ENCODE measurements at regions not wholly inside any gene's neighbourhood (a gene's known extent, or its start where the extent isn't known, plus 50 kb on each side); places are given as distances from the start of the nearest gene placed in this dataset.

DNA sequence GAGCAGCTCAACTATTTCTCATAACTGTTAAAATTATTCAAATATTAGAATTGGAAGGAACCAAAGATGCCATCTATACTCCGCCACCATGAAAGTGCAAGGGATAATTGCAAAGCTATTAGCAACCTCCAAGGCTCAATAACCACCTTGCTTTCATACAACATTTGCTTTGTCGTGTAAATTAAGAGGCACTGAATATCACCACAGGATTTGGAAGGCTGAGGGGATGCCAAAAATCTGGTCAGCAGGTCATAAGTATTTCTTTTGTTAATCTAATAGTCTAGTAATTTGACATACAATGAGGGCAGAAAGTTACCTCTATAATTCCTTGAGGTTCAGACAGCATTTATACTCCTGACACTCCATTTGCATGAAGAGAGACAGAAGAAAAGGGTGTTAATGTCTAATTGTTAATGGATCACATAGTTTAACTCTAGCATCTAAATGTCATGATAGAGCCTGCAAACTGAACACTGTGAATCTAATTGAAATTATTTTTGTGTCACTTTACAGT lies 200.9 kb upstream of the DIAPH2 start:
- Histone ChIP-seq H3K27ac (ENCODE audit: extremely low read length, insufficient read depth, low read length) (no peak overlapping the region), H3K4me3 (replicated peaks in 1 of 3; ENCODE audit: insufficient read depth in 1 of 3, low read depth in 2 of 3, low read length in 3 of 3) (no peak overlapping the region), H3K4me2 (ENCODE audit: low read depth, low read length) (no peak overlapping the region), H3K4me1 (ENCODE audit: insufficient read depth, low read length) (no peaks in the 10 kb centered on the region), H4K20me1 (ENCODE audit: insufficient read depth, low read length) (no peaks in the 10 kb centered on the region), H3K9ac (ENCODE audit: insufficient read depth, low read depth, low read length) (no peak overlapping the region), H2AFZ (ENCODE audit: low read length) (no peak overlapping the region), H3K79me2 (ENCODE audit: insufficient read depth, low read length) (no peaks in the 10 kb centered on the region), H3K36me3 (replicated peaks in 1 of 2; ENCODE audit: control insufficient read depth in 1 of 2, insufficient read depth in 2 of 2, low read length in 2 of 2) (no peaks in the 10 kb centered on the region), H3K9me3 (ENCODE audit: low read length) (no peaks in the 10 kb centered on the region), H3K27me3 (ENCODE audit: control insufficient read depth in 1 of 2, insufficient read depth in 2 of 2, low read length in 2 of 2) (no peaks in the 10 kb centered on the region; a peak in 1 of 5 replicates)
- no TSS peak for BruUV-seq (replicated peaks)
- no peak for TF ChIP-seq THAP8 (CRISPR knock-in tag; IDR thresholded peaks at IDR 0.05; ENCODE audit: borderline replicate concordance)
- TF ChIP-seq MLLT10 (CRISPR knock-in tag; IDR thresholded peaks at IDR 0.05) = no peak
- no peak for TF ChIP-seq ZBTB3 (CRISPR knock-in tag; IDR thresholded peaks at IDR 0.05; ENCODE audit: borderline replicate concordance, low read depth)
- TF ChIP-seq ZSCAN29 (CRISPR knock-in tag; conservative IDR thresholded peaks at IDR 0.05) = no peak
- no peak for TF ChIP-seq ZNF800 (CRISPR knock-in tag; IDR thresholded peaks at IDR 0.05)
- no peak for TF ChIP-seq FOXK2 (IDR thresholded peaks at IDR 0.05)
- TF ChIP-seq TAF15 (IDR thresholded peaks at IDR 0.05; ENCODE audit: low read depth, low read length, poor library complexity, severe bottlenecking) = no peak
- no peak for TF ChIP-seq FOXA1 (IDR thresholded peaks at IDR 0.05)
- no peak for TF ChIP-seq FOXA1 (CRISPR knock-in tag; IDR thresholded peaks at IDR 0.05)
- TF ChIP-seq BRCA1 (CRISPR knock-in tag; IDR thresholded peaks at IDR 0.05) = no peak
- TF ChIP-seq ZNF75D (CRISPR knock-in tag; IDR thresholded peaks at IDR 0.05; ENCODE audit: borderline replicate concordance) = no peak
- TF ChIP-seq KIAA2018 (CRISPR knock-in tag; IDR thresholded peaks at IDR 0.05; ENCODE audit: borderline replicate concordance) = no peak
- no peak for TF ChIP-seq SETDB1 (CRISPR knock-in tag; IDR thresholded peaks at IDR 0.05; ENCODE audit: borderline replicate concordance)
- no peak for TF ChIP-seq ZKSCAN1 (IDR thresholded peaks at IDR 0.05; ENCODE audit: low read length)
- ATAC-seq (no peak), FAIRE-seq (no peak), DNase-seq (ENCODE audit: low spot score) (no peak)
- in situ Hi-C loops (cut with HindIII; ENCODE audit: extremely low pct_ligation_motif_present, low pct_unique_long_range_greater_than_20kb) = no loop called here
- ChIA-PET POLR2A (no interaction called here), CTCF (ENCODE audit: low intra/inter-chr PET ratio, low total read pairs) (no interaction called here)
- intact Hi-C loops (cut with micrococcal nuclease; ENCODE audit: unreplicated experiment) = no loop called here
- 25% methylated on average over 2 of the region's 2 CpGs for WGBS (ENCODE audit: low lambda C conversion rate)
